D721Med (cell line): ENCODE measurements at regions not wholly inside any gene's neighbourhood (a gene's known extent, or its start where the extent isn't known, plus 50 kb on each side); places are given as distances from the start of the nearest gene placed in this dataset.
"Not testable (repeated sequence)": the region's sequence is repeated elsewhere in the genome, so short reads cannot be mapped to it uniquely, and the experiment has no call there.

Source experiments
- DNase-seq: peaks from one replicate; pipeline ENCODE4 v3.0.0; 2011; ENCODE audit warnings: low spot score; ENCODE audit not compliant: insufficient read length
- FAIRE-seq: peaks from 2 replicates; lab custom pipeline; 2011; peaks lifted over from hg19 to GRCh38; lab: Jason Lieb, UNC
- CTCF ChIP-seq: IDR thresholded peaks from 2 replicates; pipeline ENCODE4 v1.5.1; 2012; ENCODE audit warnings: mild to moderate bottlenecking, control low read depth; ENCODE audit not compliant: insufficient read depth; ENCODE audit errors: missing control alignments

- DNase-seq: no peak
- FAIRE-seq: no peak
- TF ChIP-seq CTCF: no peak
These were observed 254.9 kb downstream of the IRS1 start for GRCh38 chr2:226544596-226545210.

- DNase-seq (no peak), FAIRE-seq (peak; percentile 67)
- TF ChIP-seq CTCF: no peak
These were observed 259.2 kb downstream of the IRS1 start for GRCh38 chr2:226540204-226540994.

- no peak for FAIRE-seq
- DNase-seq: no peak
- TF ChIP-seq CTCF: no peak
These were observed 263.2 kb downstream of the IRS1 start for GRCh38 chr2:226536410-226536809.

- not testable (repeated sequence) for DNase-seq, FAIRE-seq
These were observed 266.6 kb downstream of the IRS1 start for GRCh38 chr2:226532976-226533375.

- no peak for DNase-seq
- TF ChIP-seq CTCF: no peak
- no peak for FAIRE-seq
These were observed 268.4 kb downstream of the IRS1 start for GRCh38 chr2:226531061-226531810.

GRCh38 chr2:226529556-226529955, 270.1 kb downstream of the IRS1 start:
- TF ChIP-seq CTCF: no peak
- FAIRE-seq (no peak), DNase-seq (no peak)

GRCh38 chr2:226526716-226527115, 272.9 kb downstream of the IRS1 start:
- DNase-seq (no peak), FAIRE-seq (peak; percentile 63)
- TF ChIP-seq CTCF: no peak
